Rectal smooth muscle tissue (tissue), 1 donor: ENCODE measurements at regions not wholly inside any gene's neighbourhood (a gene's known extent, or its start where the extent isn't known, plus 50 kb on each side); places are given as distances from the start of the nearest gene placed in this dataset.
"Not testable (repeated sequence)": the region's sequence is repeated elsewhere in the genome, so short reads cannot be mapped to it uniquely, and the experiment has no call there.

ENCODE experiments used
- H3K27ac ChIP-seq: one replicate; pipeline ENCODE4 v1.7.0; 2013; ENCODE audit warnings: low read depth, low read length, inconsistent platforms
- H3K27me3 ChIP-seq: one replicate; pipeline ENCODE4 v1.7.0; 2013; ENCODE audit warnings: low read length; ENCODE audit not compliant: control insufficient read depth, insufficient read depth
- H3K36me3 ChIP-seq: one replicate; pipeline ENCODE4 v1.7.0; 2013; ENCODE audit warnings: low read length; ENCODE audit not compliant: control insufficient read depth, insufficient read depth
- H3K4me1 ChIP-seq: one replicate; pipeline ENCODE4 v1.7.0; 2013; ENCODE audit warnings: low read length; ENCODE audit not compliant: control insufficient read depth, insufficient read depth
- H3K4me3 ChIP-seq: one replicate; pipeline ENCODE4 v1.7.0; 2013; ENCODE audit warnings: low read length
- H3K9ac ChIP-seq: one replicate; pipeline ENCODE4 v1.7.0; 2013; ENCODE audit warnings: low read length

- Histone ChIP-seq H3K4me3 (no peak overlapping the region), H3K36me3 (no peaks in the 10 kb centered on the region), H3K4me1 (no peaks in the 10 kb centered on the region), H3K27me3 (no peaks in the 10 kb centered on the region), H3K9ac (no peak overlapping the region), H3K27ac (no peak overlapping the region)
Observed at GRCh38 chr12:9348906-9349518, 140.8 kb upstream of the PZP start.

GRCh38 chr12:9347328-9348127, 139.3 kb upstream of the PZP start:
- no peak overlapping the region for H3K4me3 ChIP-seq
- no peaks in the 10 kb centered on the region for H3K27me3 ChIP-seq
- no peak overlapping the region for H3K27ac ChIP-seq
- H3K9ac ChIP-seq = no peak overlapping the region
- H3K4me1 ChIP-seq = no peaks in the 10 kb centered on the region
- no peaks in the 10 kb centered on the region for H3K36me3 ChIP-seq

- Histone ChIP-seq H3K9ac (no peak overlapping the region), H3K36me3 (no peaks in the 10 kb centered on the region), H3K27ac (no peak overlapping the region), H3K4me1 (no peaks in the 10 kb centered on the region), H3K27me3 (no peaks in the 10 kb centered on the region), H3K4me3 (no peak overlapping the region)
Observed at GRCh38 chr12:9346866-9347327, 138.7 kb upstream of the PZP start.

GRCh38 chr12:9345171-9345570, 137.0 kb upstream of the PZP start:
- Histone ChIP-seq H3K4me3 (no peak overlapping the region), H3K27ac (no peak overlapping the region), H3K4me1 (no peaks in the 10 kb centered on the region), H3K9ac (no peak overlapping the region), H3K27me3 (no peaks in the 10 kb centered on the region), H3K36me3 (no peaks in the 10 kb centered on the region)

- Histone ChIP-seq H3K4me3 (no peak overlapping the region), H3K27ac (no peak overlapping the region), H3K9ac (no peak overlapping the region), H3K36me3 (no peaks in the 10 kb centered on the region), H3K27me3 (no peaks in the 10 kb centered on the region), H3K4me1 (no peaks in the 10 kb centered on the region)
Observed at GRCh38 chr12:9344541-9344940, 136.3 kb upstream of the PZP start.

GRCh38 chr12:9343731-9344130, 135.5 kb upstream of the PZP start:
- no peaks in the 10 kb centered on the region for H3K36me3 ChIP-seq
- H3K4me3 ChIP-seq = no peak overlapping the region
- H3K27ac ChIP-seq = no peak overlapping the region
- H3K4me1 ChIP-seq = no peaks in the 10 kb centered on the region
- H3K9ac ChIP-seq = no peak overlapping the region
- no peaks in the 10 kb centered on the region for H3K27me3 ChIP-seq

- H3K27me3 ChIP-seq = no peaks in the 10 kb centered on the region
- H3K36me3 ChIP-seq = no peaks in the 10 kb centered on the region
- no peak overlapping the region for H3K4me3 ChIP-seq
- H3K27ac ChIP-seq = no peak overlapping the region
- H3K9ac ChIP-seq = no peak overlapping the region
- no peaks in the 10 kb centered on the region for H3K4me1 ChIP-seq
Observed at GRCh38 chr12:9342614-9343353, 134.6 kb upstream of the PZP start.

GRCh38 chr12:9341260-9341585, 133.0 kb upstream of the PZP start:
- H3K4me1 ChIP-seq = no peaks in the 10 kb centered on the region
- H3K4me3 ChIP-seq = no peak overlapping the region
- no peaks in the 10 kb centered on the region for H3K27me3 ChIP-seq
- no peak overlapping the region for H3K27ac ChIP-seq
- H3K9ac ChIP-seq = no peak overlapping the region
- H3K36me3 ChIP-seq = no peaks in the 10 kb centered on the region

- H3K27ac ChIP-seq = no peak overlapping the region
- no peak overlapping the region for H3K4me3 ChIP-seq
- H3K36me3 ChIP-seq = no peaks in the 10 kb centered on the region
- no peak overlapping the region for H3K9ac ChIP-seq
- H3K4me1 ChIP-seq = no peaks in the 10 kb centered on the region
- no peaks in the 10 kb centered on the region for H3K27me3 ChIP-seq
Observed at GRCh38 chr12:9340422-9341259, 132.4 kb upstream of the PZP start.

- no peaks in the 10 kb centered on the region for H3K4me1 ChIP-seq
- H3K36me3 ChIP-seq = no peaks in the 10 kb centered on the region
Observed at GRCh38 chr12:9337656-9338055, 129.5 kb upstream of the PZP start.

GRCh38 chr12:9336375-9337011, 128.3 kb upstream of the PZP start:
- H3K27ac ChIP-seq, H3K36me3 ChIP-seq, H3K4me3 ChIP-seq, H3K27me3 ChIP-seq, H3K9ac ChIP-seq, H3K4me1 ChIP-seq: not testable (repeated sequence)

More at GRCh38 chr12:9337656-9338055, 129.5 kb upstream of the PZP start:
- Histone ChIP-seq H3K27me3 (no peaks in the 10 kb centered on the region), H3K27ac (no peak overlapping the region), H3K9ac (no peak overlapping the region), H3K4me3 (no peak overlapping the region)

GRCh38 chr12:9335867-9336266, 127.7 kb upstream of the PZP start:
- H3K27ac ChIP-seq = no peak overlapping the region
- H3K4me3 ChIP-seq = no peak overlapping the region

More at GRCh38 chr12:9335867-9336266, 127.7 kb upstream of the PZP start:
- Histone ChIP-seq H3K4me1 (no peaks in the 10 kb centered on the region), H3K27me3 (no peaks in the 10 kb centered on the region), H3K9ac (no peak overlapping the region), H3K36me3 (no peaks in the 10 kb centered on the region)
